HFFc6 (cell line): ENCODE measurements at regions not wholly inside any gene's neighbourhood (a gene's known extent, or its start where the extent isn't known, plus 50 kb on each side); places are given as distances from the start of the nearest gene placed in this dataset.

Experiments
- DNase-seq: peaks from one replicate; pipeline ENCODE4 v3.0.0-alpha.2; 2018
- H3K27ac Mint-ChIP-seq: 2 replicates; pipeline ENCODE4 v1.8.0; 2020; ENCODE audit warnings: mild to moderate bottlenecking, mixed read lengths
- H3K27me3 Mint-ChIP-seq: 2 replicates; pipeline ENCODE4 v1.8.0; 2021; ENCODE audit warnings: mild to moderate bottlenecking, moderate library complexity, mixed read lengths; ENCODE audit not compliant: insufficient read depth
- H3K36me3 Mint-ChIP-seq: 2 replicates; pipeline ENCODE4 v1.8.0; 2021; ENCODE audit warnings: low read depth, mixed read lengths
- H3K4me1 Mint-ChIP-seq: 2 replicates; pipeline ENCODE4 v1.8.0; 2020; ENCODE audit warnings: low read depth, mixed read lengths
- H3K4me3 Mint-ChIP-seq: 2 replicates; pipeline ENCODE4 v1.8.0; 2020; ENCODE audit warnings: mild to moderate bottlenecking, moderate library complexity, mixed read lengths
- H3K9me3 Mint-ChIP-seq: 2 replicates; pipeline ENCODE4 v1.8.0; 2020; ENCODE audit warnings: mild to moderate bottlenecking, mixed read lengths
- CTCF ChIP-seq: fragments of 200-600 bp; sonication (generic); IDR thresholded peaks from 2 replicates; pipeline ENCODE4 v1.5.0; 2021; ENCODE audit warnings: antibody characterized with exemption, mild to moderate bottlenecking

- Mint-ChIP-seq H3K27me3 (peaks cover 3% of the 10 kb centered on the region; the same call in 1 of the 2 replicates), H3K27ac (no peak overlapping the region), H3K4me3 (no peak overlapping the region), H3K4me1 (no peaks in the 10 kb centered on the region), H3K36me3 (no peaks in the 10 kb centered on the region), H3K9me3 (peaks cover 24% of the 10 kb centered on the region)
- DNase-seq = no peak
- no peak for TF ChIP-seq CTCF
These were observed 89.3 kb upstream of the UQCRFS1 start for GRCh38 chr19:29302002-29302928.

GRCh38 chr19:29303069-29303718 is 90.2 kb upstream of the UQCRFS1 start:
- H3K27me3 Mint-ChIP-seq = peaks cover 3% of the 10 kb centered on the region
- H3K9me3 Mint-ChIP-seq = peaks cover 19% of the 10 kb centered on the region
- DNase-seq = no peak
- H3K4me1 Mint-ChIP-seq = no peaks in the 10 kb centered on the region
- no peak for TF ChIP-seq CTCF
- H3K27ac Mint-ChIP-seq = no peak overlapping the region
- no peaks in the 10 kb centered on the region for H3K36me3 Mint-ChIP-seq
- no peak overlapping the region for H3K4me3 Mint-ChIP-seq

GRCh38 chr19:29303719-29304090 is 90.8 kb upstream of the UQCRFS1 start:
- Mint-ChIP-seq H3K9me3 (peaks cover 19% of the 10 kb centered on the region), H3K27me3 (peaks cover 3% of the 10 kb centered on the region), H3K36me3 (no peaks in the 10 kb centered on the region), H3K27ac (no peak overlapping the region), H3K4me1 (no peaks in the 10 kb centered on the region), H3K4me3 (no peak overlapping the region)
- DNase-seq = no peak
- TF ChIP-seq CTCF = no peak

- Mint-ChIP-seq H3K4me3 (no peak overlapping the region), H3K4me1 (no peaks in the 10 kb centered on the region), H3K27me3 (no peaks in the 10 kb centered on the region; the same call in 1 of the 2 replicates), H3K27ac (no peak overlapping the region), H3K36me3 (no peaks in the 10 kb centered on the region), H3K9me3 (peaks cover 17% of the 10 kb centered on the region)
- TF ChIP-seq CTCF = no peak
- no peak for DNase-seq
These were observed 92.3 kb upstream of the UQCRFS1 start for GRCh38 chr19:29305268-29305667.

GRCh38 chr19:29308977-29309590 is 96.1 kb upstream of the UQCRFS1 start:
- no peaks in the 10 kb centered on the region for H3K36me3 Mint-ChIP-seq
- no peaks in the 10 kb centered on the region for H3K4me1 Mint-ChIP-seq
- no peaks in the 10 kb centered on the region; the same call in none of the 2 replicates for H3K27me3 Mint-ChIP-seq
- DNase-seq = no peak
- TF ChIP-seq CTCF = no peak
- H3K9me3 Mint-ChIP-seq = peaks cover 35% of the 10 kb centered on the region
- H3K4me3 Mint-ChIP-seq = no peak overlapping the region
- H3K27ac Mint-ChIP-seq = no peak overlapping the region
